Left ventricle myocardium inferior (tissue), 1 donor: ENCODE measurements at regions not wholly inside any gene's neighbourhood (a gene's known extent, or its start where the extent isn't known, plus 50 kb on each side); places are given as distances from the start of the nearest gene placed in this dataset.

Experiments
- DNase-seq: peaks from one replicate; pipeline ENCODE4 v3.0.0-alpha.2; 2020
- H3K27ac ChIP-seq: fragments of 200-600 bp; replicated peaks from 2 replicates; pipeline ENCODE4 v1.8.0; 2021
- H3K27me3 ChIP-seq: fragments of 200-600 bp; 2 replicates; pipeline ENCODE4 v1.8.0; 2021; ENCODE audit warnings: low read depth
- H3K36me3 ChIP-seq: fragments of 200-600 bp; 2 replicates; pipeline ENCODE4 v1.8.0; 2021
- H3K4me1 ChIP-seq: fragments of 200-600 bp; 2 replicates; pipeline ENCODE4 v1.8.0; 2021
- H3K4me3 ChIP-seq: fragments of 200-600 bp; 2 replicates; pipeline ENCODE4 v1.8.0; 2021; ENCODE audit warnings: mild to moderate bottlenecking, moderate library complexity
- H3K9me3 ChIP-seq: fragments of 200-600 bp; replicated peaks from 2 replicates; pipeline ENCODE4 v1.8.0; 2021
- intact Hi-C: fragments of 100-400 bp; cut with micrococcal nuclease; formaldehyde crosslinking; loops from one replicate; pipeline ENCODE4 v1.11.0; 2022
- TF ChIP-seq, protein P1 (sequence below): fragments of 200-600 bp; IDR thresholded peaks from 2 replicates; pipeline ENCODE4 v1.8.0; 2021; ENCODE audit warnings: antibody characterized with exemption, mild to moderate bottlenecking, borderline replicate concordance
- donor health status: DM: no; HTN: yes; CAD: no; lungs with severe emphysema.

DNA sequence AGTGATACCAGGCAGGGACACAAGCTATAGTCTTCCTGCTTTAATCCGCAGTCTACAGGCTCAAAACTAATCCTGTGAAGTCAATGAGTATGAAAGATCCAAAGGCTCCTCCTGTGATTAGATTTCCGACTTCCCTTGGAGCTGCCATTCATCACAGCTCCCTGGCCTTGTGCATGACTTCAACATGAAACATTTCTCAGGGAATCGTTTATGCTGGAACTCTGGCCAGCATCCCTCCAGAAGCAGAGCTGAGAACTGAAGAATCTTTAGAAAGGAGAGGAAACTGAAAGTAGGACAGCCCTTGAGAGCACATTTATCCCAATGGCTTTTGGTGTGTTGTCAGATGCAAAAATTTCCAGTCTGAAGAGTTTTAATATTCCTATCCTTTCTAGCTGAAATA lies 84.3 kb upstream of the SESTD1 start:
- H3K9me3 ChIP-seq: no peaks in the 10 kb centered on the region
- no peak overlapping the region for H3K27ac ChIP-seq
- no peaks in the 10 kb centered on the region for H3K27me3 ChIP-seq
- intact Hi-C loops: loop anchor here (10.0 kb wide), 1 partner anchor 124 kb away; no protein-coding TSS in a partner anchor
- H3K4me3 ChIP-seq: no peak overlapping the region
- peaks cover 16% of the 10 kb centered on the region for H3K4me1 ChIP-seq
- TF ChIP-seq, protein P1, sequence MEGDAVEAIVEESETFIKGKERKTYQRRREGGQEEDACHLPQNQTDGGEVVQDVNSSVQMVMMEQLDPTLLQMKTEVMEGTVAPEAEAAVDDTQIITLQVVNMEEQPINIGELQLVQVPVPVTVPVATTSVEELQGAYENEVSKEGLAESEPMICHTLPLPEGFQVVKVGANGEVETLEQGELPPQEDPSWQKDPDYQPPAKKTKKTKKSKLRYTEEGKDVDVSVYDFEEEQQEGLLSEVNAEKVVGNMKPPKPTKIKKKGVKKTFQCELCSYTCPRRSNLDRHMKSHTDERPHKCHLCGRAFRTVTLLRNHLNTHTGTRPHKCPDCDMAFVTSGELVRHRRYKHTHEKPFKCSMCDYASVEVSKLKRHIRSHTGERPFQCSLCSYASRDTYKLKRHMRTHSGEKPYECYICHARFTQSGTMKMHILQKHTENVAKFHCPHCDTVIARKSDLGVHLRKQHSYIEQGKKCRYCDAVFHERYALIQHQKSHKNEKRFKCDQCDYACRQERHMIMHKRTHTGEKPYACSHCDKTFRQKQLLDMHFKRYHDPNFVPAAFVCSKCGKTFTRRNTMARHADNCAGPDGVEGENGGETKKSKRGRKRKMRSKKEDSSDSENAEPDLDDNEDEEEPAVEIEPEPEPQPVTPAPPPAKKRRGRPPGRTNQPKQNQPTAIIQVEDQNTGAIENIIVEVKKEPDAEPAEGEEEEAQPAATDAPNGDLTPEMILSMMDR: no peak
- DNase-seq: no peak
- no peaks in the 10 kb centered on the region for H3K36me3 ChIP-seq

DNA sequence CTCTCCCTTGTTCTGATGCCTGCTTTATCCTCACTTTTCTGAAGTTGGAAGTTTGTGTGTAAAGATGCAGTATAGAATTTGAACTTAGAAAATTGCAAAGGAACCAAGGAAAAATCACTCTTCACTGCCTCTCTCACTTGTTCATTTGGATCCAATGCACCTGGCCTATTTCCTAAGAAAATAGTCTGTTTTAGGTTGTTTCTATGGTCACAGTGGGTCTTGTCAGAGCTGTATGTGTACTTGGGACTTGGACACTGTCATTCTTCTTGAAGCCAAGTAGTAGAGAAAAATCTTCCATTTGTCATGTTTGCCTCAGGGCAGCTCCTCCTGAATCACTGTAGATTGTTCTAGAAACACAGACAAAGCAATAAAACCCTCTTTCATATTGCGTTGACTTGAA lies 80.3 kb upstream of the SESTD1 start:
- Histone ChIP-seq H3K9me3 (no peaks in the 10 kb centered on the region), H3K27ac (peak overlapping the region; percentile 31), H3K4me1 (peaks cover 20% of the 10 kb centered on the region), H3K36me3 (no peaks in the 10 kb centered on the region), H3K4me3 (no peak overlapping the region), H3K27me3 (no peaks in the 10 kb centered on the region)
- intact Hi-C loops: loop anchor here (10.0 kb wide), 1 partner anchor 120 kb away; no protein-coding TSS in a partner anchor
- TF ChIP-seq, protein P1: no peak
- no peak for DNase-seq

DNA sequence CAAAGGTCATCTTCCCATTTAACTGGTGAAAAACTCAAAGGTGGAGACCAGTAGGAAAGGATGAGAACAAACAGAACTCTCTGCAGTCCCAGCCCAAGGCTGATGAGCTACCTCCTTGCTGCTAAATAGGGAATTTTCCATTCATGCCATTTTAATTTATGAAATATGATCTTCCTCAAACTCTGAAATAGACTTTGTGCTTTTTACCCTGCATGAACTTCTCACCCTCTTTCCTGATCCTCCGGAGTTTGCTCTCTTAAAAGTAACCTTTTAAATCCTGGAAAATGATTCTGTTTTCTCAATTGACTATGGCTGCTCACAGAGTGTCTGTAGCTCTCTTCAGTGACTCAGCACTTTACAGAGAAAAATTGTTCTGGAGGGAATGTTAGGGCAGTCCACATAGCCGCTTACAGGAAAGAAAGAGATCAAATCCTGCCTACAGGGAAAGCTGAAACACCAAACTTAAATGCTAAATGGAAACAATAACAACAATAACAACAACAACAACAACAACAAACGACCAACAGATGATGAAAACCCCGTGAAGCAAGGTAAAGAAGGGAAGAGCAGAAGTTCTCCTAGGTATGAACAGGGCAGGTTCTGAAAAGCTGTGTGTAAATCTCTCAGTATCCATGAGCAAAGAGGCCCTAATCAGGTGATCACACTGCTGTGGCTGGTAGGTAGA lies 79.8 kb upstream of the SESTD1 start:
- peaks cover 18% of the 10 kb centered on the region for H3K4me1 ChIP-seq
- TF ChIP-seq, protein P1: no peak
- no peak overlapping the region for H3K4me3 ChIP-seq
- peak overlapping the region; percentile 31 for H3K27ac ChIP-seq
- DNase-seq: no peak
- intact Hi-C loops: loop anchor here (10.0 kb wide), 1 partner anchor 120 kb away; no protein-coding TSS in a partner anchor
- H3K27me3 ChIP-seq: no peaks in the 10 kb centered on the region
- no peaks in the 10 kb centered on the region for H3K36me3 ChIP-seq
- H3K9me3 ChIP-seq: no peaks in the 10 kb centered on the region

- no peak for DNase-seq
Measured at GRCh38 chr2:179343945-179344279, 79.3 kb upstream of the SESTD1 start.

GRCh38 chr2:179341152-179341866 lies 76.7 kb upstream of the SESTD1 start:
- Histone ChIP-seq H3K27me3 (no peaks in the 10 kb centered on the region), H3K27ac (no peak overlapping the region), H3K4me1 (peaks cover 21% of the 10 kb centered on the region), H3K36me3 (no peaks in the 10 kb centered on the region), H3K9me3 (no peaks in the 10 kb centered on the region), H3K4me3 (no peak overlapping the region)
- DNase-seq: no peak
- TF ChIP-seq, protein P1: no peak
- intact Hi-C loops: loop anchor here (10.0 kb wide), 1 partner anchor 117 kb away; no protein-coding TSS in a partner anchor

More at GRCh38 chr2:179343945-179344279, 79.3 kb upstream of the SESTD1 start:
- intact Hi-C loops: loop anchor here (10.0 kb wide), 1 partner anchor 119 kb away; no protein-coding TSS in a partner anchor
- Histone ChIP-seq H3K9me3 (no peaks in the 10 kb centered on the region), H3K36me3 (no peaks in the 10 kb centered on the region), H3K4me1 (peaks cover 18% of the 10 kb centered on the region), H3K27me3 (no peaks in the 10 kb centered on the region), H3K4me3 (no peak overlapping the region), H3K27ac (no peak overlapping the region)
- TF ChIP-seq, protein P1: no peak
